ENCODE measurements at regions not wholly inside any gene's neighbourhood (a gene's known extent, or its start where the extent isn't known, plus 50 kb on each side); places are given as distances from the start of the nearest gene placed in this dataset.

GRCh38 chr12:11534064-11534463, 115.4 kb upstream of the ETV6 start:
- TF ChIP-seq CTCF (IDR thresholded peaks at IDR 0.05) (no peak), POLR2A (IDR thresholded peaks at IDR 0.05) (no peak)
